Effector CD4-positive, alpha-beta T cell (primary cell): ENCODE measurements at regions not wholly inside any gene's neighbourhood (a gene's known extent, or its start where the extent isn't known, plus 50 kb on each side); places are given as distances from the start of the nearest gene placed in this dataset.
"Not testable (repeated sequence)": the region's sequence is repeated elsewhere in the genome, so short reads cannot be mapped to it uniquely, and the experiment has no call there.

Experiments
- DNase-seq: peaks from one replicate; pipeline ENCODE4 v3.0.0-alpha.2; 2020

DNA sequence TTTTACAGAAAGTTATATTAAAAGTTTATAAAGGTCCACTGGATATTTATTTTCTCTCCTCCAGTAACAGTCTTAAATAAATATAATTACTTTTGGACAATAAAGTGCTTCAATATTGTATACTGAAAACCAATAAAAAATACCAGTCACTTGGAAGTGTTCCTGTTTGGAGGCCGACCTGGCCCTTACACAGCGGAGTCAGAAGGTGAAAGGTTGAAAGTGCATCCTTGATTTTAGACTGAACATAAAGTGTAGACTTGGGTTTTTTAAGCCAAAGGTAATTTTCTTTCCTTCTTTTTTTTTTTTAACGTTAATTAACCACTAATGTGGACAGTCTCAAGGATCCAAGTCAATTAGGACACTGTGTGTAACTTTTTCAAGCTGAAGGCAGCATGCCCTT is 152.3 kb upstream of the TBX18 start:
- DNase-seq = no peak

DNA sequence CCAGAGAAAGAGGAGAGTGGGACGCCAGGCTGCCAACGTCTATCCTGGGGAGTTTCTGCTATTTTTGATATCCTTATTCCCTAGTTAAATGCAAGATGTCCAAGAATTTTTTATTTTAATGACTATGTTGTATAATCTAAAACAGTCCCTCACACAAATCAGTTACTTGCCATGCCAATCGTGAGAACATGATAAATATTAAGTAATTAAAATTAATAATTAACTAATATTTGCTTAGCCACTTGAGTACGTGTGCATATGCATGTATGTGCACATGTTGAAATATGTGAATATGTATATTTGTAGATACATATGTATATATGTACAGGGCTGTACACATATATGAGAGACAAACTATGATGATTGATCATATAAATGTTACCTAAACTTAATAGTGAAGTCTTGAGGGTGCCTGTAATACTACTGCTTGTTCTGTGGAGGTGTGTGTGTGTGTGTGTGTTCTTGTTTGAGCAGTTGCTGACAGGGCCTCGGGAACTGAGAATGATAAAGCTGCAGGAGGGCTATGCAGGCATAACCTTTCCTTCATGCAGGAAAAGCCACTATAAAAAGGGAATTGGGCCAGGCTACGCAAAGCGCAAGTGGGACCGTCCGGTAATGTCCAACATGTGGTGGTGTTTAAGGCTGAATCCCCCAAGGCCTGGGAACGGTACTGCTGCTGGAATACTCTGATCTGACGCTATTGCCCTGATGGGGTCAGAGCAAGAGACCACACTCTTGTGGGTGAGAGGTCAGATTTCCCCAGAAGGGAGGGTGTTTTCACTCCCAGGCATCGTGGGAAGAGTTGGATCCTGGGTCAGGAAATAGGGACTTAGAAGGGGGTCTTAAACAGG is 148.3 kb upstream of the TBX18 start:
- no peak for DNase-seq

DNA sequence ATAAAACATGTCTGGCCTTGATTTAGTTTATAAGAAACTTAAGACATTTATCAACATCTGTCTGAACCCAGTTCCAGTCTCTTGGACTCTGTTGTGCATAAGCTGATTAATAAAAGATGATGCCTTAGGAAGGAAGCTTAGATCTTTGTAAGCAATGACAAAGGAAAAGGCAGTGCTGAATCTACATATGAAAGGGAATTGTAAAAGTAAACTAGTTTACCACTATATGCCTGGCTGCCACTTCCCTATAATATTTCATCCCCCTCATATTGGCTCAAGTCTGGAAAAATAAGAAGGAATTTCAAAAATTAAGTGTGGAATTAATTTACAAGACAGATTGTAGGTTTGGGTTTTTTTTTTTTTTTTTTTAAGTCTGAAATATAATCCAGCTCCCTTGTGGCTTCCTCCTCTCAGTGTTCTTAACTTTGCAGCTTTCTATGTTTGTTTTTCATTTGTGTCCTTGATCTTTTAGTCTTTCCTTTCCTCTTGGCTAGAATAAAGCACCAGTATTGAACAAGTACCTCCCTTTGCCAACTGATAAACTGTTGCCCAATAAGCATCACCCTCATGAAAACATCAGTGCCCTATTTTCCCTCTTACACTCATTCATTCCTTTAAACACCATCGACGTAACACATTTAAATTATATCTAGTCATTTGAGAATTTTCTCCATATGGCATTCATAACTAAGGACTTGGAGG is 146.7 kb upstream of the TBX18 start:
- no peak for DNase-seq

DNA sequence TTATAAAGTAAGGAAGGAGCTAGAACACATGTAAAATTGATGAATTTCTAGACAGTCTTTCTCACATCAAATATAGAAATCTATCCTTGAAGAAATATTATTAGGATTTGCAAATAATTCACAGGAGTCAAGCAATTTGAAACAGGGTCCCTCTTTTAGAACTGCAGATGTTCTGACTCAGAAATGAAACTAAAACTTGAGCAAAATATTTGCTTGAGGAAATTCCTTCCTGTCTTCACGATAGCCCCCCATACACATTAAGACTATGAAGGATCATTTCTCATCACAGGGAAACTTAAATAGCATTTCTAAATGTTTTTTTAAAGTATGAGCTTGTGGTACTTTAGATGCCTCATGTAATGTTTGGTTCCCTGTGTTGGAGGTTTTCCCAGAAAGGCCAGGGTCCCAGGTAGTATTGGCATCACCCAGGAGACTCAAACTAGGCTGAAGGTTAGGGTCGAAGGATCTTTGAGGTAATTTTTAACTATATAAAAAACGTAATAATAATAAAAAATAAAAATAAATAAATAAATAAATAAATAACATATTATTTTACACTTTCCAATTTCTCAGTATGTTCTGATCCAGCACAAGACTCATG is 144.0 kb upstream of the TBX18 start:
- DNase-seq = no peak

DNA sequence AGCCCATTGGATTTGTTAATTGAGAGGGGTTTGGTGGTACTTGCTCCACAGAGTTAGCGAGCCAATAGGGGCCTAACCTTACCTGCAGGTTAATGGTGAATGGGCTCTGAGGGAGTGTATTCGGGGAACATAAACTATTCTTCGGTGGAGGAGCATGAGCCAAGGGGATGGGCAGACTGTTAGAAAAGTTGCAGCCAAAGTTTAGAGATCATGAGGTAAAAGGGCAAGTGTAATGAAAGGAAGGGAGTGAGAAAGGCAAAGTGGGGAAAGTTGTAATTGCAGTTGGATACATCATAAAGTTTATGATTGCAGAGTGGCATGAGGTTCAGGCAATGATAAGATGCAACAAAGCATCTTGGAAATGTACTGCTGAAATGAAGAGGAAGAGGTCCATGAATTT is 142.1 kb upstream of the TBX18 start:
- DNase-seq = no peak

DNA sequence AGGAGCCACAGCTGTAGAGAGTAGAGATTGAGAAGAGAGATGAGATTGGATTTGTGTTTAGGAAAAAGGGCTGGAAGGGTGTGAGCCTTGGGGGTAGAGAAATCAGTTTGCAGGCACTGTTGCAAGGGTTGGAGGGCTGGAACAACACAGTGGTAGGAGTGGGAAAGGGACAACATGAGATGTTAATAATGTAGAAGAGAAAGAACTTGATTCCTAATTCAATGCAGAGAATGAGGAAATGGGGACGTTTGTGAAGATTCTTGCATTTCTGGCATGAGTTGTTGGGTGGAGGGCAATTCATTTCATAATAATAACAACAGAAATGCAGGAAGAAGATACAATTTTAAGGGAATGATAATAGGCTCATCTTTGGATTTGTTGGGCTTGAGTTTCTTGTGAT is 141.4 kb upstream of the TBX18 start:
- DNase-seq = no peak

DNA sequence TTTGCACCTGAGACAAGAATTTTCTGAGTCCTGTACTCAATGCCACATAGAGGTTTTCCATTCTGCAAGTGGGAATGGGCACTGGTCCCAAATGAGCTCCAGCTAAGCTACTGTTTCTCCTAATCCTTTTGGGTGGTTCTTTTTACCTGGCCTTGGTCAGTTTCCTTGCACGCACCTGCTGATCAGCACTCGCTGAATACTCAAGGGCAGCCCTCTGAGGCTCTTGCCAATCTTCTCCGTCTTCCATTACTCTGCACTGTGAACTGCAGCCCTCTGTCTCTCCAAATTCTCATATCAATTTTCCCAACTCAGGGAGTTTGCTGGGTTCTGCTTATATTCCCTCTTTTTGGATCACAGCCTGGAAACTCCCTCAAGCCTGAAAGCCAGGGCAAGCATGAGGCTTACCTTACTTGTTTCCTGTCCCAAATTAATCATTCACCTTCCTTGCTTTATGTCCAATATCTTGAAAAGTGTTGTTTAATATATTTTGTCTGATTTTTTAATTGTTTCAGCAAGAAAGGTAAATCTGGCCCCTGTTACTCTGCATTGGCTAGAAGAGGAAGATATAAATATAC is 138.0 kb upstream of the TBX18 start:
- DNase-seq = peak; percentile 1

DNA sequence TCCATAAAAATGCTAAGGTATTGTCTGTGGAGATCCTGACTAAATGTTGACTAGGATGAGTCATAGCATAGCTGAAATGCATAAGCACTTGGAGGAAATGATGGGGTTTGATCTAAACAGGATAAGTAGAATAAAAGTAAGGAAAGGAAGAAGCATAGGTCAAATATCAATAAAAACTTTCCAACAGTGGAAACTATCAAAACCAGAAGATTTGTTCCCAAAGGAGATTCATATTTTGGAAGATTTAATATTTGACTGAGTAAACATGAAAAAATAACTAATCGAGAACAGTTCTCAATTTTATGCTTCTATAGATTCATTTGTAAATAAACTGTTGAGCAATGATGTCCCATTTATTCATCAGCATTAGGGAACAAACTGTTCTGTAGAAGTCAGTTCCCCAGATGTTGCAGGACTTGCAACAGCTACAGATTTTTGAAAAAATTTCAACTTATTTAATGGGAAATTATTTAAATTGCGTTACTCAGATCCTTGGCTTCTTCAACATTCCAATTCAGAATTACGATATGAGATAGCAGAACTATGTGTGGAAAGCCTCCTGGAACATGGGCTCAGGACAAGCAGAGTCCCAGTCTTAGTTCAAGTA is 133.7 kb upstream of the TBX18 start:
- DNase-seq = no peak

DNA sequence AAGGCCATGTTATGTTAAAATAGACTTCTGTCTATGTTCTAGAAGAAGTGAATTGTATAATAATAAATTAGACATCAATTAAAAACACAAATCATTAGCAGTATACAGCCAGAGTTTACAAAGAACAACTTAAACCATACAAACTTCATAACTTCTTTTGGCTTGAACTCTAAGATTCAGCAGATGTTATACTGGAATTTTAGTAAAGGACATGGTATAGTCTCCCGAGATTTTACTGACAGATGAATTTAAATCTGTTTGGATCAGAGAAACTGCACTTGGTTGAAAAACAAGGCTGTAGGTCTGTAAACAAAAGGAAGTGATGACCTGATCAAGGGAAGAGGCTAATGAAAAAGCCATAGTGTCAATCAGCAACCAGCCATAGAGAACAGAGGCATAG is 132.6 kb upstream of the TBX18 start:
- no peak for DNase-seq

DNA sequence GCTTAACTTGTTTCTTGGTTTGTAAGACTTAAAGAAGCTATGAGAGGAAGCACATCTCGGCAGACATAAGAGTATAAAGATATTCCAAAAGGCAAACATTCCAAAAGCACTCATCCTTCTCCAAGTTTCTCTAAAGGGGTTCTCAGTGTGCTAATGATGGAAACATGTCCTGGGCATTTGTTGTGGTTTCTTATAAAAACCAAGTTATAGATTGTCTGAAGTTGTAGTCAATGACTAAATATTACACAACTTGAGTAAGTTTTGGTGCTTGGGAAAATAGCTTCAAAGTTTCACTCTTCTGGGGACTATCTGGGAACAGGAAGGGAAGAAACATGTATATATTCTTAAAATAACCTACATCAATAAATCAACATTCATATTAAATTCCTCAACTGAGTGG is 128.3 kb upstream of the TBX18 start:
- DNase-seq = no peak

DNA sequence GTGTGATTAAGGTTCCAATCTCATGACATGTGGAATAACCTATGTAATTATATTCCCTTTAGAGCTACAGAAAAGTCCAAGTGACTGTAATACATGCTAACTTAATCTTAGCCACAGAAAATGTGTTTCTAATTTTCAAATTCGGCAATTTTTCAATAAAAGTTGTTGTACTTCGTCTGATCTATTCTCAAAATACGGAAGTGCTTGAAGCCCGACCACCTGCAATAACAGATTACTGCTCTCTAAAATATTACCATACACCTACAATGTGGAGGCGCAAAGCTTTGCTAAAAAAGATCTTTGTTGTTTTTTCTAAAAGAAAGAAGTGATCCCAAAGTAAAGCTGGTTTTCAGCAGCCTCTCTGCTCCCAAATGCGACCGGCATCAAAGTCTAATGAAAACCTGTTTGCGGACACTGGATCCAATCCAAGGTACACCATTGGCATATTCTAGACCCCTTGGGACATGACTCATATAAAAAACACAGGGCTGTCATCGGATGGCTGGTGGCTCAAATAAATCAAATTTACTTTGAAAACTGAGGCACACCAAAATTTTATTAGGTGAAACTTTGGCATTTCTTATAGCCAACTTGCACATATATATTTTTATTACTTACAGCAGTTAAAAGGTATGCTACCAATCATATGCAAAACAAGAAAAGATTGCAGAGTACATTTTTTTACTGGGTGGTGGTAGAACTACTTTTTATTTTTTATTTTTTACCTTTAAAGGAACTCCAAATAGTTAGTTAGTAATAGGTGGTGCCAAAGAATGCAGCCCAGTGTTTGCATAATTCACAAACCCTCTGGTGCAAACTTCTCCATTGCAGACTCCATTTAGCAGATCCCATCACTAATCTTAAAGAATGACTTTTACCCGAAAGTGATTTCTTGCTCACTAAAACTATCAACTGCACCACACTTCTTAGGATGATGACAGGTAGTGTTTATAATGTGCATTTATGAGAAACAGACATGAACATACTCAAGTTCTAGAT is 118.7 kb upstream of the TBX18 start:
- no peak for DNase-seq

DNA sequence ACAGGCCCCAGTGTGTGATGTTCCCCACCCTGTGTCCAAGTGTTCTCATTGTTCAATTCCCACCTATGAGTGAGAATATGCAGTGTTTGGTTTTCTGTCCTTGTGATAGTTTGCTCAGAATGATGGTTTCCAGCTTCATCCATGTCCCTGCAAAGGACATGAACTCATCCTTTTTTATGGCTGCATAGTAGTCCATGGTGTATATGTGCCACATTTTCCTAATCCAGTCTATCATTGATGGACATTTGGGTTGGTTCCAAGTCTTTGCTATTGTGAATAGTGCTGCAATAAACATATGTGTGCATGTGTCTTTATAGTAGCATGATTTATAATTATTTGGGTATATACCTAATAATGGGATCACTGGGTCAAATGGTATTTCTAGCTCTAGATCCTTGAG is 115.0 kb upstream of the TBX18 start:
- not testable (repeated sequence) for DNase-seq

DNA sequence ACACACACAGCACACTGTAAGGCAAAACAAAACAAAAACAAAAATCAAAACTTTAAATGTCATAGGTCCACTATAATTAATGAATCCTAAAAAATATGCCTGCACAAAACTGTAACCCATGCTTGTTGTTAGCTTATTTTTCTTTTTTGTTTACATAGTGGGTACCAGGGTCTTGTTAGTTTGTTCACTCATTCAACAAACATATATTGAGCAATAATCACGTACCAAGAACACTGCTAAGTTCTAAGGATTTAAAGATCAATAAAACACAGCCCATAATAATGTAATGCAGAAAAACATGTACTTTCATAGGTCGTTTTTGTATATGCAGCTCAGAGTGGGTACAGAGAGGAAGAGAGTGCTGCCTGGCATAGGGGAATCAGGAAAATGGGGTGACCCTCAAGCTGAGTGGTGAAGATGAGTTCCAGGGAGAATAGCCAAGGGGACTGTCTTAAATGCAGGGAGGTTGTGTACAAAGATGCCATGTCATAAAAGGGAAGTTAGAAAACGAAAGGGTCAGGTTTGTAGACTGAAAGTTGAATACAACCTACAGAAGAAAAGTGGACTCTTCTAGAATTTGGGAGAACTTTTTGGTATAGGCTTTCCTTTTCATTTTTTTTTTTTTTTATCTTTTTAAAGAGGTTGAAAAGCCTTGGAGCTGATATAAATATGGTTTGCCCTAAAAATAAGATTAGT is 113.3 kb upstream of the TBX18 start:
- DNase-seq = no peak

DNA sequence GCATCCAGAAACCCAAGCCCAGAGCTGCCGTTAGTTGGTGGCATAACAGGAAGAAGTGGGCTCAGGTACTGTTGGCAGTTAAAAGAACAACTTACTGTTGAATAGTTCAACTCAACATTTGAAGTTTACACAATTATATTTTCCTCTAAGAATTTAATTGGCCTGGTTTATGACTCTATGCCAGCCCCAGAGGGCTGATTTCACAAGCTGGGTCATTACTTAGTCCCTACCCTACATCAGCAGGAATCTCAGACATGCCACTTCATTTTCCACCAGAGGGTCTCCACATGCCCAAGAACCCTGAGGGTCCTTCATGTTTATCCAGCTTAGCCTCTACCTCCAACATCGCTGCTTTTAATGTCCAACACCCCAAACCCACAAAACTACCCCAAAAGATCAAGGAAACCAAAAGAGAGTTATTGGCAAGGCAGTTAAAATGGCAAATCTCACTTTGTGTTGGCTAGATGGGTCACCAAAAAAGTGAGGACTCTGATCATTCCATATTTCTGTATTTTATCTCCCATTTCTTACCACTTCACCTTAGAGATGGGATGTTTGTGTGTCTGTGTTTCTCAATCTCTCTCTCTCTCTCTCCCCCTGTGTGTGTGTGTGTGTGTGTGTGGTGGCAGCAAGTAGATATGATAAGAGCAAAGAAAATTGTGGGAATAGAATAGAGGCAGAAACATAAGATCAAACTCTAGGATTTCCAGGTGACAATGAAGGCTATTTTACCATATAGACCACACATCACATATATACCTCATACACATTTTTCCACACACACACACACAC is 112.5 kb upstream of the TBX18 start:
- DNase-seq = no peak

DNA sequence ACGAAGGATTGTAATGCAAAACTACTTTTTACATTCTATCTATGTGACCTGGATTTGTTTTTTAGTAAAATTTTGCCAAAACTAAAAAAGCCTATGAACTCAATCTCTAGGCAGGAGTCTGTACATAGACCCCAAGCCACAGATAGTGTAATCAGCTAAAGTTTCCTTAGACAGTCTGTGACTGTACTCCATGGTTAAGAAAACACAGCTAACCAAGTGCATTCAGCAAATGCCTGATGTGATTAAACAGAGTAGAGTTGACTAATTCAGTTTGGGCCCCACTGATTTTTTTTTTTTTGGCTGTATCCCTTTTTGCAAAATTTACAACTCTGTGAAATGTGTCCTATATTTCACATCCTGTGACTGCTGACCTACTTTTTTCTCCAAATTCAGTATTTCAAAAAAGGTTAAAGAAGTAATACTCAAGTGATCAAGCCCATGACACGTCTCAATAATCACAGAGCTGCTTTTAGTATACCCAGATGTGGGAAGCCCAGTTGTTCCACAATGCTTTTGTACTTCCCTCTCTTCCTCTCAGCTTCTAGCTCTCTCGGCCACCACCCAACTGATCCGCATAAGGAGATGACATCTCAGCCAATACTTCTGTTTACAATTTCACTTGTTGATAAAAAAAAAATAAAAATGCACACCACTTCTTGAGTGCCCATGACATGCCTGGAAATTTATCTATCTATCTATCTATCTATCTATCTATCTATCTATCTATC is 108.8 kb upstream of the TBX18 start:
- DNase-seq = no peak

DNA sequence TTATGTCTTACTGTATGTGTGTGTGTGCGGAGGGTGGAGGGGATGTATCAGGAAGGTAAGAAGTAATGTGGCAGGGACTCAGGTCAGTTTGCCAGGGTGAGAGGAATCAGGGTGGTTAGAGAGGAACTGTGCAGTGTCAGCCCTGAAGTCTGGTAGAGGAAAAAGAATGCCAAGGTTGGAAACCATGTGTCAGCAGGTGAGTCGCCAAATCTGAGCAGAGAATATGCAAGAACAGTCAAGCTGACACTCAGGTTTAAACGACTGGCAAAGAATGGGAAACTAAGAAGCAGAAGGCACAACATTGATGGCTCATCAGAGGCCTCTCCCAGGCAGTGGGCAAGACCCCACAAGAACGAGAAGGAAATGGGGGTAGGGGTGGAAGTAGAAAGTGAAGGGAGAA is 107.5 kb upstream of the TBX18 start:
- no peak for DNase-seq

DNA sequence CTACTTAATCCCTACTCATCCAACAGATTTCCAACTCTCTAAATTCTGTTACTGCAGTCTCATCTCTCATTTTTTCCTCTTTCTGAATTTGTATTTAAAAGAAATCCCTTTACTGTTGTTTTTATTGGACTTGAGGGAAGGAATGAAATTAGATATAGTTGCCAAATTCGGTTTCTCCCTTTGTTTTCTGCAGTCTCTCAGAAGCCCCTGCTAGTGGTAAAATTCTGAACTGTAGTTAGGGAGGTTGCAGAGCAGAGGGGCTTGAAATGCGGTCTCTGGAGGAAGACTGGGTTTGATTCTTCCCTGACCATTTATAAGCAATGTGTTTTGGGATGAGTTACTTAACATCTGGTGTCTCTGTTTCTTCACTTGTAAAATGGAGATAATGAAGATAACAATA is 106.3 kb upstream of the TBX18 start:
- DNase-seq = no peak

DNA sequence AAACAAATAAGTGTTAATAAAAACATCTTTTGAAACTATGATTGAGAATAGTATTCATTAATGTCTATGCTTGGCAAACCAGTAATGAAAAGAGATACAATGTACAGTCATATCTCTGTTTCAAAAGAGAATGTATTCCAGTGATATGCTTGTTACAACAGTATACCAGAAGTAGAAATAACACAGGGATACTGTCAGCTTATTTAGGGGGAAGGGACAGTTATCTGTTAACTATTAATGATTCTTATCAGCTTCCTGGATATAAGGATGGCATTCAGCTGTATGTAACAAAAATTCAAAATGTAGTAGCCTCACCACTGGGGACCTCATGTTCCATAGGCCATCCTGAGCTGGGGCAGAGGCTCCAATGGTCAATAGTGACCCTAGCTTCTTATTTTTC is 103.8 kb upstream of the TBX18 start:
- DNase-seq = no peak

DNA sequence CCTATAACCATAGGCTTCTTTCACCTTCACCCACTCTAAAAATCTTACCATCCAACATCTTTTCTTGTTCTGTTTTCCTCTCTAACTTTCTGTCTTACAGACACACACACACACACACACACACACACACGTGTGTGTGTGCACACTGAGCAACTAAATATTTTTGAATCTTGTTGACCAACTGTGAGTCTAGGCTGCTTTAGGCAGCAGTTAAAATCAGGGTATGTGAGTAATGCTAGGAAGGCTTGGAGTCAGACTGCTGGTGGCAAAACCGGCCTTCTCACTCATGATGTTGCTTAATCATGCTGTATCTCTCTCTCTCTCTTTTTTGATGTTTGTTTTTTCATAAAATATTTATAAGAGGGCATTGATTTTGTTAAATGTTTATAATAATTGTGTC is 103.1 kb upstream of the TBX18 start:
- no peak for DNase-seq

DNA sequence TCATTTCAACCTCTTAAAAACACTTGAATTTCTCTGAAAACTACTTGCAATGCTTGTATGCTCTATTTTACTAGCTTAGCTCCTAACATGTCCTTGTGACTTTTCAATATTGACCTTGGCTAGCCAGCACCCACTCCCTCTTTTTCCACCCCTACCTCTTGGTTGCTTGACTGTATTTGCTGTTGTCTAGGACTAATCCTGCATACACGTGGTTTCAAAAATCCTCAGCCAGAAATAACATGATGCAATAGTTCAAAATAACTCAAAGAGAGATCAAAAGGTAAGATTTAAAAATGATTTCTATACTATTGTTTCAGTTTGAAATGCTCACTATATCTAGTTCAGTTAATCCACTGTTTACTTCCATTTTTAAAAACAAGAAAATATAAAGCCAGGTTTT is 102.3 kb upstream of the TBX18 start:
- no peak for DNase-seq
